HG02759 (cell line): ENCODE measurements at regions not wholly inside any gene's neighbourhood (a gene's known extent, or its start where the extent isn't known, plus 50 kb on each side); places are given as distances from the start of the nearest gene placed in this dataset.
A peak's percentile ranks its signal among the peaks of the same experiment; 100 is the strongest.

ENCODE experiments used
- ATAC-seq: cut with Tn5 transposase; IDR thresholded peaks from one replicate; pipeline ENCODE4 v1.9.1; 2021; ENCODE audit warnings: mild to moderate bottlenecking, moderate library complexity; ENCODE audit not compliant: unreplicated experiment

- ATAC-seq = no peak
These were observed 328.7 kb downstream of the MTX2 start for GRCh38 chr2:176597916-176598315.

GRCh38 chr2:176598351-176598750 lies 329.1 kb downstream of the MTX2 start:
- no peak for ATAC-seq

- ATAC-seq = no peak
These were observed 330.7 kb downstream of the MTX2 start for GRCh38 chr2:176599796-176600485.

GRCh38 chr2:176601066-176601465 lies 331.8 kb downstream of the MTX2 start:
- ATAC-seq = no peak

GRCh38 chr2:176612036-176612435 lies 342.8 kb downstream of the MTX2 start:
- no peak for ATAC-seq

- no peak for ATAC-seq
These were observed 343.5 kb downstream of the MTX2 start for GRCh38 chr2:176612736-176613135.

GRCh38 chr2:176613323-176613987 lies 344.2 kb downstream of the MTX2 start:
- no peak for ATAC-seq

- no peak for ATAC-seq
These were observed 344.8 kb downstream of the MTX2 start for GRCh38 chr2:176614049-176614448.

GRCh38 chr2:176614930-176615329 lies 345.7 kb downstream of the MTX2 start:
- ATAC-seq = no peak

- no peak for ATAC-seq
These were observed 350.3 kb downstream of the MTX2 start for GRCh38 chr2:176619504-176619903.

- no peak for ATAC-seq
These were observed 352.1 kb downstream of the MTX2 start for GRCh38 chr2:176621350-176621749.

GRCh38 chr2:176622792-176623191 lies 353.6 kb downstream of the MTX2 start:
- no peak for ATAC-seq

- no peak for ATAC-seq
These were observed 357.6 kb downstream of the MTX2 start for GRCh38 chr2:176626796-176627195.

GRCh38 chr2:176628438-176628837 lies 359.2 kb downstream of the MTX2 start:
- no peak for ATAC-seq

- no peak for ATAC-seq
These were observed 364.5 kb downstream of the MTX2 start for GRCh38 chr2:176633754-176634153.

- no peak for ATAC-seq
These were observed 367.2 kb downstream of the MTX2 start for GRCh38 chr2:176636401-176636800.

- no peak for ATAC-seq
These were observed 367.9 kb downstream of the MTX2 start for GRCh38 chr2:176637142-176637485.

GRCh38 chr2:176637486-176638166 lies 368.4 kb downstream of the MTX2 start:
- ATAC-seq = peak; percentile 38

GRCh38 chr2:176638167-176639015 lies 369.1 kb downstream of the MTX2 start:
- ATAC-seq = peak; percentile 90

- no peak for ATAC-seq
These were observed 369.7 kb downstream of the MTX2 start for GRCh38 chr2:176639016-176639343.

GRCh38 chr2:176639671-176640070 lies 370.4 kb downstream of the MTX2 start:
- ATAC-seq = no peak
